Naive B cell (primary cell): ENCODE measurements at regions not wholly inside any gene's neighbourhood (a gene's known extent, or its start where the extent isn't known, plus 50 kb on each side); places are given as distances from the start of the nearest gene placed in this dataset.
"Not testable (repeated sequence)": the region's sequence is repeated elsewhere in the genome, so short reads cannot be mapped to it uniquely, and the experiment has no call there.

ENCODE experiments used
- ATAC-seq, 2 donors: fragments of 150-1000 bp; cut with Tn5 transposase; 2 replicates each; pipeline ENCODE4 v1.10.0; 2021; ENCODE audit warnings: low read depth in 2 of 2, mild to moderate bottlenecking in 2 of 2, moderate library complexity in 2 of 2
- DNase-seq: peaks from one replicate; pipeline ENCODE4 v3.0.0; 2022
- H3K27ac Mint-ChIP-seq, 6 donors: one replicate each; pipeline ENCODE4 v1.8.0; 2020 to 2022; ENCODE audit warnings: mild to moderate bottlenecking in 6 of 6, mixed read lengths in 6 of 6, moderate library complexity in 5 of 6, inconsistent platforms in 2 of 6
- H3K27me3 Mint-ChIP-seq, 3 donors: one replicate each; pipeline ENCODE4 v1.8.0; 2021 to 2022; ENCODE audit warnings: mixed read lengths in 3 of 3, mild to moderate bottlenecking in 1 of 3
- H3K36me3 Mint-ChIP-seq, 2 donors: one replicate each; pipeline ENCODE4 v1.8.0; 2020 to 2022; ENCODE audit warnings: mixed read lengths in 2 of 2, inconsistent platforms in 1 of 2, mild to moderate bottlenecking in 1 of 2
- H3K4me1 Mint-ChIP-seq, 3 donors: one replicate each; pipeline ENCODE4 v1.8.0; 2020 to 2022; ENCODE audit warnings: mixed read lengths in 3 of 3, inconsistent platforms in 1 of 3, mild to moderate bottlenecking in 1 of 3, moderate library complexity in 1 of 3
- H3K4me3 Mint-ChIP-seq, 8 donors: one replicate each; pipeline ENCODE4 v1.8.0; 2020 to 2022; ENCODE audit warnings: mild to moderate bottlenecking in 8 of 8, mixed read lengths in 8 of 8, moderate library complexity in 8 of 8, inconsistent platforms in 2 of 8
- H3K9me3 Mint-ChIP-seq, 7 donors: one replicate each; pipeline ENCODE4 v1.8.0; 2020 to 2022; ENCODE audit warnings: mixed read lengths in 7 of 7, mild to moderate bottlenecking in 5 of 7, inconsistent platforms in 2 of 7, moderate library complexity in 1 of 7

DNA sequence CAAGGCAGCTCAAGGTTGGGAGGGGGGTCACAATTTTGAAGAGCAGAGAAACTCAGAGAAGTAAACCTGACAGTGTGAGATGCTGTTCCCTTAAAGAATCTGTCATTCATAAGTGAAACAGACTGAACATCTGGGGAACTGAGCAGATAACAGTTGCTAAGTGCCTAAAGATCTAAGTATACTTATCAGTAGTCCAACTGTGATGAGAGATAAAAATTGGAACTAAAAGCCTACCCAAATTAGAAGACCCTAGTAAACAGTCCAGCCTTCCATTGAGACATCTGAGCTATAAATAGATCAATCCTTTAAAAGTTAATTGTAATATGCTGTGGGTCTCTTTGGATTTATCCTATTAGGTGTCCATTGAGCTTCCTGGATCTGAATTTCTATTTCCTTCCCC lies 692.8 kb upstream of the ZNF608 start:
- no peak for DNase-seq
- Mint-ChIP-seq H3K9me3 (peaks cover 9 to 44% (median 26%) of the 10 kb centered on the region in 7 donors), H3K27me3 (peaks cover 0 to 5% (median 0%) of the 10 kb centered on the region in 3 donors), H3K4me1 (peaks cover under 1 to 8% (median 7%) of the 10 kb centered on the region in 3 donors), H3K27ac (no peak overlapping the region), H3K4me3 (no peak overlapping the region), H3K36me3 (peaks cover 0 to 20% of the 10 kb centered on the region in 2 donors)
- no peak for ATAC-seq

DNA sequence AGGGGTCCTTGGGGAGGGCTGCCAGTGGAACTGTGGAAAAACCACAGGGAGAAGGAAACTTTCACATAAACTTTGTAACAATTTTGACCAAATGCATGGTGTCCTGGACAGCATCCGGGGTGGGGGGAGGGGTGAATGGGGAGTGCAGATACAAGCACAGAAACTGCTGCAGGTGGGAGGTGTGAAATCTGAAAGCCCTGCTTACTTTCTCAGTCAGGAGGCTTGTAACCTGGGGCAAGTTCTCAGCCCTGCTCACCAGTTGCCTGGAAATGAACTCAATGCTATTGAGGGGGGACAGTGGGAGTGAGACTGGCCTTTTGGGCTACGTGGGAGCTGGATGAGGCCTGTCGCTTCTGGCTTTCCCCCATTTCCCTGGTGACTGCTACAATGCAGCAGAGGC lies 694.5 kb upstream of the ZNF608 start:
- H3K9me3 Mint-ChIP-seq, result peaks cover 15 to 50% (median 33%) of the 10 kb centered on the region in 7 donors
- no peak overlapping the region for H3K27ac Mint-ChIP-seq
- no peak for DNase-seq

DNA sequence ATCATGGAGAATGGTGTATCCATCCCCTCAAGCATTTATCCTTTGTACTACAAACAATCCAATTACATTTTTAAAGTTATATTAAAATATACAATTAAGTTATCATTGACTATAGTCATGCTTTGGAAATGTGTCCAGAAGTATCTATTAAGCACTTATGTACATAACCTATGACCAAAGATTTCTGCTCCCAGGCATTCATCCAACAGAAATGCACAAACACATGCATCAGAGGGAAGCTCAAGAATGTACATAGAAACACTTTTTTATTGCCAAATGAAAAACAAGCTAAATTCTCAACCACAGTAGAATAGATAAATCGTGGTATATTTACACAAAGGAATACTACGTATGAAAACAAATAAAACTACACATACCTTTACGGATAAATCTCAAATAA lies 700.5 kb upstream of the ZNF608 start:
- Mint-ChIP-seq H3K4me1 (peaks cover 5 to 14% (median 13%) of the 10 kb centered on the region in 3 donors), H3K27me3 (peaks cover 0 to 5% (median 0%) of the 10 kb centered on the region in 3 donors), H3K4me3 (no peak overlapping the region), H3K27ac (no peak overlapping the region), H3K36me3 (peaks cover 0 to 11% of the 10 kb centered on the region in 2 donors), H3K9me3 (peaks cover 10 to 27% (median 19%) of the 10 kb centered on the region in 7 donors)
- ATAC-seq (no peak), DNase-seq (no peak)

More for the DNA sequence above, 694.5 kb upstream of the ZNF608 start:
- H3K27me3 Mint-ChIP-seq, result peaks cover 0 to 5% (median 0%) of the 10 kb centered on the region in 3 donors
- peaks cover 0 to 20% of the 10 kb centered on the region in 2 donors for H3K36me3 Mint-ChIP-seq
- peaks cover 5 to 14% (median 13%) of the 10 kb centered on the region in 3 donors for H3K4me1 Mint-ChIP-seq
- H3K4me3 Mint-ChIP-seq, result no peak overlapping the region
- ATAC-seq, result no peak

DNA sequence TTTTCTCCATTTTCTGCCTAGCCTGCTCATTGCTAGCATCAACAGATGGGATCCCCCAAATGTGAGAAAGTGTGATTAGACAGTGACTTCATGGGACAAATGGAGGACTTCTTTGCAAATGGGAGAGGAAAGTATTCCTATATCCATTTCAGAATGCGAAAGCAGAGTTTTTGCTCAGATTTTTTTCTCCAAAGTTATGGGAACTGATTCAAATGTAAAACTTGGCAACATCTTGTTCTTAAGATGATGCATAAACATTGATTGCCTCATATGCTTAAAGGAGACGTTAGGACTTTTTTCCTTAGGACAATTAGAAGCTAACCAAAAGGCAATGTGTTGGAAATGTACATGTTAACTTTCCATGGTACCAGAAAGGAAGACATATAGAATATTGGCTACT lies 704.3 kb upstream of the ZNF608 start:
- Mint-ChIP-seq H3K4me1 (no peaks in the 10 kb centered on the region), H3K27me3 (peaks cover 0 to 10% (median 9%) of the 10 kb centered on the region in 3 donors), H3K4me3 (no peak overlapping the region), H3K9me3 (peaks cover 0 to 6% (median 0%) of the 10 kb centered on the region in 7 donors), H3K27ac (no peak overlapping the region), H3K36me3 (no peaks in the 10 kb centered on the region)
- DNase-seq, result no peak
- no peak for ATAC-seq

DNA sequence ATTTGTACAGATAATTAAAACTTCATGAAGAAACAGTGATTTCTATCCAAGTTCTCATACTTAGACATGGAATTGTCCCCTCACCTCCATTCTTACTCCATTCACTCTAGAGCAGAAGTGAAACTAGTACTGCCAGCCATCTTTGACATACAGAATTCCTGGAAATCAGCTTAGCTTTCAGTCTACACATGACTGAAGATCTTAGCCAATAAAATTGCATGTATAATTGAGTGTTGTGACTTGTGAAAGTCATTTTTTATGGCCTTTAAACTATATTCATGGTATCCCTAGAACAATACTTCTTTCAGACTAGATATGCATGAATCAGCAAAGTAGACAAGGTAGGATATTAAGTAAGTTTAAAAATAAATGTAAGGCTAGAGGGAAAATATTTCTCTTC lies 705.2 kb upstream of the ZNF608 start:
- no peaks in the 10 kb centered on the region for H3K36me3 Mint-ChIP-seq
- H3K9me3 Mint-ChIP-seq, result peaks cover 0 to 7% (median 0%) of the 10 kb centered on the region in 7 donors
- no peaks in the 10 kb centered on the region for H3K4me1 Mint-ChIP-seq
- H3K27me3 Mint-ChIP-seq, result peaks cover 0 to 10% (median 9%) of the 10 kb centered on the region in 3 donors
- H3K4me3 Mint-ChIP-seq, result no peak overlapping the region
- no peak overlapping the region for H3K27ac Mint-ChIP-seq
- DNase-seq, result no peak
- no peak for ATAC-seq

DNA sequence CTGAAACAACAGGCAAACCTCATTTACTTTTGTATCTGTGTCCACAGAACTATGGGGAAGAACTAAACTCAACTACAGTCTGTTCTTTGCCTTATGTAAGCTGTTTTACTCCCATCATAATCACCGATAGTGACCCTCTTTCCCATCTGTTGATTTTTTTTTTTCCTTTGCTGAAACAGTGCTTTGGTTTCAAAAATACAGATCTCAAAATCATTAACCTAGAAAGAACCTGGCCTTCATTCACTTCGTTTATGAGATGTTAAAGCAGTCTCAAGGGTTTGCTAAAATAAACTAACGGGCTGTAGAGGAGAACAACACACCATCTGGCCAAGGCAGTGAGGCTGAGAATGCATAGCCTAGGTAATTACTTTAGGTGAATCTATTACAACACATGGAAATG lies 706.6 kb upstream of the ZNF608 start:
- Mint-ChIP-seq H3K4me3 (no peak overlapping the region), H3K4me1 (no peaks in the 10 kb centered on the region), H3K27ac (no peak overlapping the region), H3K27me3 (peaks cover 0 to 10% (median 9%) of the 10 kb centered on the region in 3 donors), H3K36me3 (peaks cover 0 to 8% of the 10 kb centered on the region in 2 donors), H3K9me3 (peaks cover 0 to 11% (median 6%) of the 10 kb centered on the region in 7 donors)
- ATAC-seq (no peak), DNase-seq (no peak)

DNA sequence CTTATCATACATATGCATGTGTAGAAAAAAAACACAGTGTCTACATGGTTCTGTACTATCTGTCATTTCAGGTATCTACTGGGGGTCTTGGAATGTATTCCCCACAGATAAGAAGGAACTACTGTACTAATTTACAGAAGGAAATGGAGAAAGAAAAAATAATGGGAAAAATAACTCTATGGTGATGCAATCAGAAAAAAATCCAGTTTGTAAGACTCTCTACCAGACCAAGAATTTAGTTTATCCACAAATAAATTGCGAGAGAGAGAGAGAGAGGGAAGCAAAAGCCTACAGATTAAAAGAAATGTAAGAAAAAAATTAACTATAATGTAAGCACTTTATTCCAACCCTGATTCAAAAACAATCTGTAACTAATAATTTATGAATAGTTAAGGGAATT lies 708.6 kb upstream of the ZNF608 start:
- Mint-ChIP-seq H3K9me3 (peaks cover 0 to 17% (median 6%) of the 10 kb centered on the region in 7 donors), H3K27ac (no peak overlapping the region), H3K27me3 (peaks cover 0 to 18% (median 3%) of the 10 kb centered on the region in 3 donors), H3K4me1 (no peaks in the 10 kb centered on the region), H3K4me3 (no peak overlapping the region), H3K36me3 (peaks cover 0 to 8% of the 10 kb centered on the region in 2 donors)
- DNase-seq, result no peak
- no peak for ATAC-seq

DNA sequence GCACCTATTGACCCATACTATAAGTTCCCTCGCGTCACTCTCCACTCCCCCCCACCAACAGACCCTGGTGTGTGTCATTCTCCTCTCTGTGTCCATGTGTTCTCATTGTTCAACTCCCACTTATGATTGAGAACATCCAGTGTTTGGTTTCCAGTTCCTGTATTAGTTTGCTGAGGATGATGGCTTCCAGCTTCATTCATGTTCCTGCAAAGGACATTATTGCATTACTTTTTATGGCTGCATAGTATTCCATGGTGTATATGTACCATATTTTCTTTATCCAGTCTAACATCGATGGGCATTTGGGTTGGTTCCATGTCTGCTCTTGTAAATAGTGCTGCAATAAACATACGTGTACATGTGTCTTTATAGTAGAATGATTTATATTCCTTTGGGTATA lies 709.6 kb upstream of the ZNF608 start:
- H3K27ac Mint-ChIP-seq, H3K36me3 Mint-ChIP-seq: not testable (repeated sequence)
- peaks cover 0 to 17% (median 6%) of the 10 kb centered on the region in 7 donors for H3K9me3 Mint-ChIP-seq

GRCh38 chr5:125457617-125458016 lies 711.2 kb upstream of the ZNF608 start:
- Mint-ChIP-seq H3K4me3 (no peak overlapping the region), H3K27ac (no peak overlapping the region), H3K36me3 (peaks cover 0 to 8% of the 10 kb centered on the region in 2 donors), H3K27me3 (peaks cover 0 to 18% (median 3%) of the 10 kb centered on the region in 3 donors), H3K9me3 (peaks cover 0 to 17% (median 6%) of the 10 kb centered on the region in 7 donors), H3K4me1 (no peaks in the 10 kb centered on the region)
- no peak for DNase-seq
- no peak for ATAC-seq

More for the DNA sequence above, 709.6 kb upstream of the ZNF608 start:
- H3K27me3 Mint-ChIP-seq, result peaks cover 0 to 18% (median 3%) of the 10 kb centered on the region in 3 donors
- H3K4me1 Mint-ChIP-seq, ATAC-seq, H3K4me3 Mint-ChIP-seq, DNase-seq: not testable (repeated sequence)

GRCh38 chr5:125458949-125459348 lies 712.5 kb upstream of the ZNF608 start:
- peaks cover 0 to 17% (median 7%) of the 10 kb centered on the region in 7 donors for H3K9me3 Mint-ChIP-seq

GRCh38 chr5:125461641-125462072 lies 715.2 kb upstream of the ZNF608 start:
- Mint-ChIP-seq H3K27ac (no peak overlapping the region), H3K36me3 (peaks cover 0 to 8% of the 10 kb centered on the region in 2 donors), H3K4me3 (no peak overlapping the region), H3K9me3 (peaks cover 0 to 16% (median 8%) of the 10 kb centered on the region in 7 donors), H3K4me1 (no peaks in the 10 kb centered on the region), H3K27me3 (peaks cover 0 to 16% (median 0%) of the 10 kb centered on the region in 3 donors)
- DNase-seq (no peak), ATAC-seq (no peak)

More at GRCh38 chr5:125458949-125459348, 712.5 kb upstream of the ZNF608 start:
- H3K36me3 Mint-ChIP-seq, H3K27ac Mint-ChIP-seq, ATAC-seq, H3K4me1 Mint-ChIP-seq, H3K4me3 Mint-ChIP-seq, DNase-seq: not testable (repeated sequence)
- peaks cover 0 to 17% (median 0%) of the 10 kb centered on the region in 3 donors for H3K27me3 Mint-ChIP-seq

DNA sequence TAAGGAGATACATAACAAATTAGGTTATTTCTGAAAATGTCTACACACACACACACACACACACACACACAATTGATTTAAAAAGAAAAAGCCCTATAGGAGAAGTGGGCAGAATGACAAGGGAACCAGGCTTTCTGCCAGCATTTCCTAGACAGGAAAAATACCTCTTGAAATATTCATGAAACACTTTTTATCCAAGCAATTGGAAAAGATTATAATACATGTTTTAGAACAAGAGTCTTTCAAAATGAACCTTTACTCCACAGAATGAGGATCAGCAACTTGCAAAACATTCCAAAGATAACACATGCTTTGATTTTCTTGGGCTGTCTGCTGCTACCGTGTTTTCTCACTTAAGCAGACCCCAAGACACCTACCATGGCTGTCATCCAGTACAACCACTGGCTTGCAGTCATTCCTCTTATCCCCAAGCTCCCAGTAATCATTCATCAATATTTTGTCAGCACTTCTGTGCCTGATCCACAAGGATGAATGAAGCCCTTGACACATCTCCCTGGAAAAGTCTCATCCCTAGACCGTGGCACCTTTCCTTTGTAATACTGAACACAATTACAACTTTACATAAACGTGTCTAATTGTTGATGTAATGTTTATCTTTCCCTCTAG lies 717.1 kb upstream of the ZNF608 start:
- no peak overlapping the region for H3K27ac Mint-ChIP-seq
- H3K27me3 Mint-ChIP-seq, result peaks cover 0 to 16% (median 0%) of the 10 kb centered on the region in 3 donors
- ATAC-seq, result no peak
- no peaks in the 10 kb centered on the region for H3K4me1 Mint-ChIP-seq
- peak overlapping the region in 1 of 8 donors; percentile 16 for H3K4me3 Mint-ChIP-seq
- H3K9me3 Mint-ChIP-seq, result peaks cover 0 to 11% (median 4%) of the 10 kb centered on the region in 7 donors
- H3K36me3 Mint-ChIP-seq, result no peaks in the 10 kb centered on the region
- no peak for DNase-seq

DNA sequence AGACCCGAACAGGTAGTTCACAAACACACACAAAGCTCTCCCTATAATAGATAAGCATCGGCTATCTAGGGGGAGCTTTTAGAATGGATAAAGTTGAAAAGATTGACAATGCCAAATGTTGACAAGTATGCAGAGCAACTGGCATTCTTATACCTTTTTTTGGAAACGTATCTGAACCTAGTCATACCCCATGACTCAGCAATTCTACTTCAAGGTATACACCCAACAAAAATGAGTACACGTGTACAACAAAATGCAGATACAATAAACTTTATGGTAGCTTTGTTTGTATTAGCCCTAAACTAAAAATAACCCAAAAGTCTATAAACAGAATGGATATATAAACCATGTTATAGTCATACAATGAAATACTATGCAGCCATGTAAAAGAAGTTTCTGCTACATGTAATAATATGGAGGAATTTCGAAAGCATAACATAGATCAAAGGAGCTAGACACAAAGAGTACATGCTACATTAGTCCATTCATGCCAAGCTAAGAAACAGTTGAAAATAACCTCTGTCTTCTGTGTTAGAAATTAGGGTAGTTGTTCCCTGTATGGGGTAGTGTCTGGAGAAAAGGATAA lies 718.5 kb upstream of the ZNF608 start:
- Mint-ChIP-seq H3K27me3 (peaks cover 0 to 7% (median 0%) of the 10 kb centered on the region in 3 donors), H3K4me3 (no peak overlapping the region), H3K27ac (no peak overlapping the region), H3K36me3 (no peaks in the 10 kb centered on the region), H3K9me3 (peaks cover 0 to 10% (median 2%) of the 10 kb centered on the region in 7 donors), H3K4me1 (no peaks in the 10 kb centered on the region)
- DNase-seq (no peak), ATAC-seq (no peak)

DNA sequence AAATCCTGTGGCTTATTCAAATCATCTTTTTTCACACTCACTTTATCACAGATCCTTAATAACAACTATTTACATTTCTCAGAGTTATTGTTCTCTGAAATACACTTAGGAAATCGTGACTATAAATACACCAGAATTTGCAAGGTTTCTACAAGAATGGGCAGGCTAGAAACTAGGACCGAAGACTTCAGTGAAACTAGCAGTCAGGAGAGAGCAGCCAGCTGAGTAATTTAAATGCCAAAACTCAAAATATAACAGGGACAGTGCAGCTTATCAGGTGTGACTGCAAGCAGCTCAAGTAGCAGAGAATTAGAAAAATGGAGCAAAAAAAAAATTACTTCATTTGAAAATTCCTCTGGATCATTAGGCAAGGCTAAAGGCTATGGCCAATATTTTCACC lies 719.3 kb upstream of the ZNF608 start:
- Mint-ChIP-seq H3K9me3 (peaks cover 0 to 10% (median 2%) of the 10 kb centered on the region in 7 donors), H3K4me3 (no peak overlapping the region), H3K4me1 (no peaks in the 10 kb centered on the region), H3K27me3 (peaks cover 0 to 7% (median 0%) of the 10 kb centered on the region in 3 donors), H3K36me3 (no peaks in the 10 kb centered on the region), H3K27ac (peak overlapping the region in 1 of 6 donors; percentile 35)
- DNase-seq (no peak), ATAC-seq (no peak)
